Progenitor cell of endocrine pancreas (in vitro differentiated cells): ENCODE measurements at regions not wholly inside any gene's neighbourhood (a gene's known extent, or its start where the extent isn't known, plus 50 kb on each side); places are given as distances from the start of the nearest gene placed in this dataset.

Source experiments
- DNase-seq: peaks from one replicate; pipeline ENCODE4 v3.0.0; 2021; ENCODE audit warnings: low spot score; ENCODE audit not compliant: unreplicated experiment
- H3K27ac Mint-ChIP-seq: 2 replicates; pipeline ENCODE4 v1.8.0; 2021; ENCODE audit warnings: mild to moderate bottlenecking, moderate library complexity, mixed read lengths
- H3K27me3 Mint-ChIP-seq: 2 replicates; pipeline ENCODE4 v1.8.0; 2021; ENCODE audit warnings: mixed read lengths
- H3K36me3 Mint-ChIP-seq: 2 replicates; pipeline ENCODE4 v1.8.0; 2022; ENCODE audit warnings: mixed read lengths; ENCODE audit not compliant: insufficient read depth
- H3K4me1 Mint-ChIP-seq: 2 replicates; pipeline ENCODE4 v1.8.0; 2021; ENCODE audit warnings: low read depth, mixed read lengths
- H3K4me3 Mint-ChIP-seq: 2 replicates; pipeline ENCODE4 v1.8.0; 2021; ENCODE audit warnings: low read depth, mild to moderate bottlenecking, moderate library complexity, mixed read lengths
- H3K9me3 Mint-ChIP-seq: 2 replicates; pipeline ENCODE4 v1.8.0; 2021; ENCODE audit warnings: low read depth, mixed read lengths
- TF ChIP-seq, protein P1 (sequence below): fragments of 200-600 bp; sonication (generic); IDR thresholded peaks from one replicate; pipeline ENCODE4 v1.5.0; 2021; ENCODE audit warnings: antibody characterized with exemption, mild to moderate bottlenecking; ENCODE audit not compliant: unreplicated experiment

DNA sequence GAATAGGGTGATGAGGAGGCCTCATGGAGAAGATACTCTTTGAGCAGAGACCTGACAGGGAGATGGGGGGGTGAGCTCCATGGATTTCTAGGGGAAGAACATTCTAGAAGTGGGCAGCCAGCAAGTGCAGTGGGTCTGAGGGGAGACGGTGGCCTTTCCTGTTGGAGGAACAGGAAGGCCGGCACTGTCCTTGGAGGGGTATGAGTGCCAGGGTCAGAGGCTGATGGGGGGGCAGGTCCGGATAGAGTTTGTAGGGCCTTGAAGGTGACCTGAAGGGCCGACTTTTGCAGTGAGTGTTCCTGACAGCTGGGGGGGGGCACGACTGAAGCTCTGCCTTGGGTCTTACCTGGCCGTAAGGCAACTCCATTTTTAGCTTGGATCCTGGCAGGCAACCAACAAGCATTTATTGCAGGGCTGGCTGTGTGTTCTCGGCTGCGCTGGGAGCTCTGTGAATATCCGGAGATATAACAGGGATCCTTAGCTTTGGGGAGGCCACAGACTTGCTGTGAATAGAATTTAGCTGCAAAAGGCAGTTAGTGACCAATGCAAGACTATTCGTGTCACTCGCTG, 130.6 kb downstream of the MRPS6 start:
- TF ChIP-seq, protein P1, sequence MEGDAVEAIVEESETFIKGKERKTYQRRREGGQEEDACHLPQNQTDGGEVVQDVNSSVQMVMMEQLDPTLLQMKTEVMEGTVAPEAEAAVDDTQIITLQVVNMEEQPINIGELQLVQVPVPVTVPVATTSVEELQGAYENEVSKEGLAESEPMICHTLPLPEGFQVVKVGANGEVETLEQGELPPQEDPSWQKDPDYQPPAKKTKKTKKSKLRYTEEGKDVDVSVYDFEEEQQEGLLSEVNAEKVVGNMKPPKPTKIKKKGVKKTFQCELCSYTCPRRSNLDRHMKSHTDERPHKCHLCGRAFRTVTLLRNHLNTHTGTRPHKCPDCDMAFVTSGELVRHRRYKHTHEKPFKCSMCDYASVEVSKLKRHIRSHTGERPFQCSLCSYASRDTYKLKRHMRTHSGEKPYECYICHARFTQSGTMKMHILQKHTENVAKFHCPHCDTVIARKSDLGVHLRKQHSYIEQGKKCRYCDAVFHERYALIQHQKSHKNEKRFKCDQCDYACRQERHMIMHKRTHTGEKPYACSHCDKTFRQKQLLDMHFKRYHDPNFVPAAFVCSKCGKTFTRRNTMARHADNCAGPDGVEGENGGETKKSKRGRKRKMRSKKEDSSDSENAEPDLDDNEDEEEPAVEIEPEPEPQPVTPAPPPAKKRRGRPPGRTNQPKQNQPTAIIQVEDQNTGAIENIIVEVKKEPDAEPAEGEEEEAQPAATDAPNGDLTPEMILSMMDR: no peak
- H3K27me3 Mint-ChIP-seq: no peaks in the 10 kb centered on the region
- DNase-seq: no peak
- peaks cover 23% of the 10 kb centered on the region for H3K4me1 Mint-ChIP-seq
- H3K4me3 Mint-ChIP-seq: no peak overlapping the region
- no peaks in the 10 kb centered on the region for H3K9me3 Mint-ChIP-seq
- peak overlapping the region; percentile 80 for H3K27ac Mint-ChIP-seq
- H3K36me3 Mint-ChIP-seq: no peaks in the 10 kb centered on the region

DNA sequence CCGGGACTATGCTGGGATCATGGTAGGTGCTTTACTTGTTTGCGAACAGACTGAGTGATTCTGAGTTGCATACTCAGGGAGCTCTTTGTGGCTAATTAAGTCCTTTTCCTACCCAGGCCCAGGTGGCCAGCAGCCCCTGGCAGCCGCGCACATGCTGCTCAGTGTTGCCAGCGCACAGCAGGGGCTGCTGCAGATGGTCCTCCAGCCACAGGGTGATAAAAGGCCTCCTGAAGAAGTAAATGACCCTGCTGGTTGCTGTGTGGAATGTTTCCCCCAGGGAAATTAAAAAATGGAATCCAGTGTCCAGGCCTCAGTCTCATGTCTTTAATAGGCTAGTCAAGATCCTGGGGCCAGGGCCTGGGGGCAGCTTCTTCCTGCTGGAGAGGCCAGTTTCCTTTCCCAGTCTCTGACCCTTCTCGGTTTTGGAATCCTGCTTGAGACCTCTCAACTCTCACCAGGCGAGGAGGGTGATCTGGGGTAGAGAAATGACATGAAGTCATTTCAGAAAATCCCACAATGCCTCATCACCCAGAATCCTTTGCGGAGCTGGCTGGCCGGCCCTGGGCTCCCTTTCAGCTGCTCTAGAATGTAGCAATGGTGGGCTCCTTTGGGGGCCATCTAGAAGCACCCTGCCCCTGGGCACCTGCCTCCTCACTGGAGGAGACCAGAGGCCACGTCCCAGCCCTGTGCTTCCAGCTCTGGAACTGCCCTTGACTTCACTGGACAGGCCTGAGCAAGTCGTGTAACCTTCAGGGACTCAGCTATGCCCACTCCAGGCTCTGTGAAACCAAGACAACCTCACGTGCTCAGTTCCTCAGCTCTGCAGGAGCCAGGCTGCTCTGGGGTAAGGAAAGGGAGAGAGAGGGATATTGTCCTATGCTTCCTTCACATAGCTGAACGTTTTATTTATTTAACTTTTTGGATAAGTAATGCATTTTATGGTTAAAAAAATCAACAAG, 131.4 kb downstream of the MRPS6 start:
- no peaks in the 10 kb centered on the region for H3K27me3 Mint-ChIP-seq
- H3K4me1 Mint-ChIP-seq: peaks cover 19% of the 10 kb centered on the region
- TF ChIP-seq, protein P1: no peak
- DNase-seq: no peak
- no peaks in the 10 kb centered on the region for H3K9me3 Mint-ChIP-seq
- H3K36me3 Mint-ChIP-seq: peaks cover 2% of the 10 kb centered on the region
- H3K4me3 Mint-ChIP-seq: no peak overlapping the region
- H3K27ac Mint-ChIP-seq: no peak overlapping the region

DNA sequence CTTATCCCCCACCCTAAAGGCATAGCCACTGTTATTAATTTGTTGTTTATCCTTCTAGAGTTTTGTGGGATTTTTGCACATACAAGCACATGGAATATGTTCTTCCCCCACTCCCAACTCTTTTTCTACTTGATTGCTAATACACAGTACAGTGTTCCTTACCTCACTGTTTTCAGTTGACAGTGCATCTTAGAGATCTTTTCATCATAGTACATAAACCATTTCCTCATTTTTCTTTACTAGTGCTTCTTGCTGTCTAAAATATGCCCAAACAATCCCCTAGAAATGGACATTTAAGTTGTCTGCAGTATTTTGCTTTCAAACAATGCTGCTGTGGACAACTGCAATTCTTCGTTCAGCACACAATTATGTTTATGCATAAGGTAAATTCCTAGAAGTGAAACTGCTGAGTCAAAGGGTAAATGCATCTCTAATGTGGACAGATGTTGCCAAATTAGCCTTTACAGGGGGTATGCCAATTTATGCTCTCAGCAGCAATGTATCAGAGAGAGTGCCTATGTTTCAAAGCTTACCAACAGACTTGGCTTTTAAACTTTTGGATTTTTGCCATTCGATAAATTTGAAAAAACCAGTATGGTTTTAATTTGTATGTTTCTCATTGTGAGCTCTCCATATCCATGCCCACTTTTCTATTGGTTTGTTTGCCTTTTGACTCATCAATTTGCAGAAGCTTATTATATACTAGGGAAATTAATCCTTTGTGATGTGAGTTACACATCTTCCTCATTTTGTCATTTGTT, 132.6 kb downstream of the MRPS6 start:
- no peak overlapping the region for H3K27ac Mint-ChIP-seq
- peaks cover 6% of the 10 kb centered on the region for H3K36me3 Mint-ChIP-seq
- no peaks in the 10 kb centered on the region for H3K27me3 Mint-ChIP-seq
- H3K9me3 Mint-ChIP-seq: peaks cover 5% of the 10 kb centered on the region
- no peak for DNase-seq
- H3K4me1 Mint-ChIP-seq: peaks cover 17% of the 10 kb centered on the region
- TF ChIP-seq, protein P1: no peak
- no peak overlapping the region for H3K4me3 Mint-ChIP-seq

DNA sequence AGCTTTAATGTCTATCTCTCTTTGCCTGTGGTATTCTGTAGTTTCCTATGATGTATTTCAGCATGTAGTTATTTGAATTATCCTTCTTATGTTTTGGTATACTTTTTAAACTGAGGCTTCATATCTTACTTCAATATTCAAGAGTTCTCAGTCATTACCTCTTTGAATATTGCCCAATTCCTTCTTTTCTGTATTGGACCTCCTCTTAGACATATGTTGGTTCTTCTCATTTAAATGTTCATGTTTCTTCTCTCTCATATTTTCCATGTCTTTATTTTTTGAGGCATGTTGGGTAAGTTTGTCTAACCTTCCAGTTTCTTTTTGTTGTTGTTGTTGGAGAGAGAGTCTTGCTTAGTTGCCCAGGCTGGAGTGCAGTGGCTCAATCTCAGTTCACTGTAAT, 140.6 kb downstream of the MRPS6 start:
- TF ChIP-seq, protein P1: no peak
- peaks cover 10% of the 10 kb centered on the region for H3K9me3 Mint-ChIP-seq
- H3K4me1 Mint-ChIP-seq: no peaks in the 10 kb centered on the region
- peaks cover 9% of the 10 kb centered on the region for H3K36me3 Mint-ChIP-seq
- H3K27me3 Mint-ChIP-seq: no peaks in the 10 kb centered on the region
- no peak overlapping the region for H3K27ac Mint-ChIP-seq
- no peak overlapping the region for H3K4me3 Mint-ChIP-seq
- DNase-seq: no peak

DNA sequence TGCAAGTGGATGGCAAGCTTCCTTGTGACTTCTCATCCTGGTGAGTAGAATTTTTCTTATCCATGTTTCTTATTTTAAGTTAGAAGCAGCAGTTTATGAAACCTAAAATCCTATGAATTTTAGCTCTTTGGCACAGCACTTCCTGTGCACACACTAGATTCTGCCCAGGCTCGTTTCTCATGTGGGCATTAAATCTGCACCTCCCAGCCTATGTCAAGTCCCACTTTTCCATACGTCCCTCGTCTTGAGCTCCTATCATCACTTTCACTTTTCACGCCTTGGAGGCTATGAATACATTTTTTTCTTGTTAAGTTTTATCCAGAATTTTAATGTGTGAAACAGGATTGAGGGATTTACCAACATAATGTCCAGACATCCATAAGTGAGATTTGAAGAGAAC, 142.1 kb downstream of the MRPS6 start:
- Mint-ChIP-seq H3K4me1 (no peaks in the 10 kb centered on the region), H3K27ac (no peak overlapping the region), H3K4me3 (no peak overlapping the region), H3K27me3 (no peaks in the 10 kb centered on the region), H3K9me3 (peaks cover 6% of the 10 kb centered on the region), H3K36me3 (peaks cover 3% of the 10 kb centered on the region)
- DNase-seq: no peak
- TF ChIP-seq, protein P1: no peak
